Psoas muscle (tissue), 7 donors: ENCODE measurements at regions not wholly inside any gene's neighbourhood (a gene's known extent, or its start where the extent isn't known, plus 50 kb on each side); places are given as distances from the start of the nearest gene placed in this dataset.
"Not testable (repeated sequence)": the region's sequence is repeated elsewhere in the genome, so short reads cannot be mapped to it uniquely, and the experiment has no call there.

Source experiments
- ATAC-seq, 4 donors: fragments of 200-7000 bp; cut with Tn5 transposase; one replicate each; pipeline ENCODE4 v1.9.1; 2020; ENCODE audit warnings: moderate library complexity in 3 of 4, mild to moderate bottlenecking in 2 of 4
- DNase-seq, 2 donors: peaks; one replicate each; pipeline ENCODE4 v3.0.0-alpha.2; 2020
- H3K27ac ChIP-seq: fragments of 200-600 bp; one replicate; pipeline ENCODE4 v1.8.0; 2022
- H3K27me3 ChIP-seq, 3 donors: fragments of 200-600 bp in 1 of 3; one replicate each; pipeline versions ENCODE4 v1.6.1 to v1.8.0; 2013 to 2022; ENCODE audit warnings: low read length in 2 of 3, mild to moderate bottlenecking in 2 of 3, moderate library complexity in 1 of 3; ENCODE audit not compliant: insufficient read depth in 3 of 3
- H3K36me3 ChIP-seq, 2 donors: fragments of 200-600 bp in 1 of 2; one replicate each; pipeline versions ENCODE4 v1.6.1 to v1.8.0; 2013 to 2022; ENCODE audit warnings: low read depth in 1 of 2, mild to moderate bottlenecking in 1 of 2, moderate library complexity in 1 of 2; ENCODE audit not compliant: insufficient read depth in 1 of 2
- H3K4me1 ChIP-seq: fragments of 200-600 bp; one replicate; pipeline ENCODE4 v1.8.0; 2022
- H3K4me3 ChIP-seq: fragments of 200-600 bp; one replicate; pipeline ENCODE4 v1.8.0; 2022; ENCODE audit warnings: mild to moderate bottlenecking
- H3K9me3 ChIP-seq: fragments of 200-600 bp; one replicate; pipeline ENCODE4 v1.8.0; 2022
- WGBS, 3 donors: extraction: QIAGEN DNeasy Blood & Tissue Kit; methylation state at CpG; one replicate each; pipeline versions ENCODE4 v1.1.6 to v1.1.7; 2013; 5-methylcytosine and 5-hydroxymethylcytosine counted together
- intact Hi-C, 2 donors: fragments of 100-400 bp; cut with DNase I; formaldehyde crosslinking; loops; one replicate each; pipeline versions ENCODE4 v1.11.0 to v1.14.2; 2022
- TF ChIP-seq, protein P1 (sequence below): fragments of 200-600 bp; IDR thresholded peaks from one replicate; pipeline ENCODE4 v1.8.0; 2022; ENCODE audit warnings: antibody characterized with exemption
- donor health status: healthy with polysubstance abuse.
- donor health status: DM: no; HTN: no; CAD: no; lungs with moderate emphysema.
- donor health status: Bipolar disorder and iron deficiency.
- donor health status: healthy.
- donor health status: DM: yes; HTN: yes; CAD: no.
- donor health status: DM: no; HTN: no; CAD: no.
- donor health status: DM: yes; HTN: yes; CAD: no.

DNA sequence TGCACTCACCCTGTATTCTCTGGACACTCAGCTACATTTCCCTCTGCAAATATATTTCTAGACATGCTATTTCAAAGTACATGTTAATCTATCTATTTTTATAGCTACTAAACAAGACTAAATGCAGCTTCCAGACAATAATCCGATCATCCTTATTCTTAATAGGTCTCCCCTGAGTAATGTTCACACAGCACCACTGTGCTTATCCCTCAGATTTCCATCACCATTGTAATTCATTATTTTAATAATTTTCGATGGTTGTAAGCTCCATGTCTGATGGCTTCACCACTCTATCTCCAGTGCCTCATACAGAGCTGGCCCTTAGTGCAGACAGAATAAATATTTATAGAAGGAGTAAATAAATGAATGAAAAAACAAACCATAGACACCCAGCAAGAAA lies 117.5 kb downstream of the ANXA2 start:
- no peaks in the 10 kb centered on the region for H3K9me3 ChIP-seq
- DNase-seq: no peak
- peaks cover 2 to 6% (median 4%) of the 10 kb centered on the region in 3 donors for H3K27me3 ChIP-seq
- ATAC-seq: no peak
- TF ChIP-seq, protein P1, sequence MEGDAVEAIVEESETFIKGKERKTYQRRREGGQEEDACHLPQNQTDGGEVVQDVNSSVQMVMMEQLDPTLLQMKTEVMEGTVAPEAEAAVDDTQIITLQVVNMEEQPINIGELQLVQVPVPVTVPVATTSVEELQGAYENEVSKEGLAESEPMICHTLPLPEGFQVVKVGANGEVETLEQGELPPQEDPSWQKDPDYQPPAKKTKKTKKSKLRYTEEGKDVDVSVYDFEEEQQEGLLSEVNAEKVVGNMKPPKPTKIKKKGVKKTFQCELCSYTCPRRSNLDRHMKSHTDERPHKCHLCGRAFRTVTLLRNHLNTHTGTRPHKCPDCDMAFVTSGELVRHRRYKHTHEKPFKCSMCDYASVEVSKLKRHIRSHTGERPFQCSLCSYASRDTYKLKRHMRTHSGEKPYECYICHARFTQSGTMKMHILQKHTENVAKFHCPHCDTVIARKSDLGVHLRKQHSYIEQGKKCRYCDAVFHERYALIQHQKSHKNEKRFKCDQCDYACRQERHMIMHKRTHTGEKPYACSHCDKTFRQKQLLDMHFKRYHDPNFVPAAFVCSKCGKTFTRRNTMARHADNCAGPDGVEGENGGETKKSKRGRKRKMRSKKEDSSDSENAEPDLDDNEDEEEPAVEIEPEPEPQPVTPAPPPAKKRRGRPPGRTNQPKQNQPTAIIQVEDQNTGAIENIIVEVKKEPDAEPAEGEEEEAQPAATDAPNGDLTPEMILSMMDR: no peak
- 71 to 89% (median 75%) methylated on average over 2 of the region's 2 CpGs for WGBS, 3 donors
- no peaks in the 10 kb centered on the region for H3K4me1 ChIP-seq
- intact Hi-C loops: no loop called here
- no peak overlapping the region for H3K27ac ChIP-seq
- no peak overlapping the region for H3K4me3 ChIP-seq
- H3K36me3 ChIP-seq: no peaks in the 10 kb centered on the region

DNA sequence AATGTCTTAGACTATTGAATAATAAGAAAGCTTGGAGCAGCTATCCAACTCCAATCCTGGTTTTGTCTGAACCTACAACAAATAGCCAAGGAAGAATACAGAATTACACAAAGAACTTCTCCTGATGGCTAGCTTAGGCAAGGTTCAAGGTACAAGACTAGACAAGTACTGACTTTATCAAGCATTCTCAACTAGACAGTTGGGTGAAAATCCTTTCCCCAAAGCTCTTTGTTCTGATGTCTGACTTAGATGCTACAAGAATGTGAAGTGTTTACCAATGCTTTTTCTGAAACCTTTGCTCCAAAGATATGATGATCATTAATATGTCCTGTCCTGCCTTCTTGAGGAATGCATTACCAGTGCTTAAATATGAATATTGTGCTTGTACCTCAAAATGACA lies 113.8 kb downstream of the ANXA2 start:
- no peak for DNase-seq
- ATAC-seq: no peak
- no peaks in the 10 kb centered on the region for H3K9me3 ChIP-seq
- H3K27ac ChIP-seq: no peak overlapping the region
- no peak overlapping the region for H3K4me3 ChIP-seq
- TF ChIP-seq, protein P1: no peak
- intact Hi-C loops: no loop called here
- H3K36me3 ChIP-seq: no peaks in the 10 kb centered on the region
- peaks cover 2 to 8% (median 6%) of the 10 kb centered on the region in 3 donors for H3K27me3 ChIP-seq
- H3K4me1 ChIP-seq: no peaks in the 10 kb centered on the region

DNA sequence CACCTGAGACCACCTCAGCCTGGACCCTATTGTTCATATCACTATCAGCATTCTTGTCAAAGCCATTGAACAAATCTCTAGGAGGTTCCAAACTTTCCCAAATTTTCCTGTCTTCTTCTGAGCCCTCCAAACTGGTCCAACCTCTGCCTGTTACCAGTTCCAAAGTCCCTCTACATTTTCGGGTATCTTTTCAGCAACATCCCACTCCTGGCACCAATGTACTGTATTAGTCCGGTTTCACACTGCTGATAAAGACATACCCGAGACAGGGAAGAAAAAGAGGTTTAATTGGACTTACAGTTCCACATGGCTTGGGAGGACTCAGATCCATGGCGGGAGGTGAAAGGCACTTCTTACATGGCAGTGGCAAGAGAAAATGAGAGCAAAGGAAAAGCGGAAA lies 101.9 kb downstream of the ANXA2 start:
- H3K4me1 ChIP-seq, H3K27ac ChIP-seq, H3K27me3 ChIP-seq, intact Hi-C loops, H3K4me3 ChIP-seq, H3K36me3 ChIP-seq, ATAC-seq, H3K9me3 ChIP-seq, DNase-seq: not testable (repeated sequence)
- WGBS, 3 donors: 91 to 94% (median 94%) methylated on average over 5 of the region's 5 CpGs

DNA sequence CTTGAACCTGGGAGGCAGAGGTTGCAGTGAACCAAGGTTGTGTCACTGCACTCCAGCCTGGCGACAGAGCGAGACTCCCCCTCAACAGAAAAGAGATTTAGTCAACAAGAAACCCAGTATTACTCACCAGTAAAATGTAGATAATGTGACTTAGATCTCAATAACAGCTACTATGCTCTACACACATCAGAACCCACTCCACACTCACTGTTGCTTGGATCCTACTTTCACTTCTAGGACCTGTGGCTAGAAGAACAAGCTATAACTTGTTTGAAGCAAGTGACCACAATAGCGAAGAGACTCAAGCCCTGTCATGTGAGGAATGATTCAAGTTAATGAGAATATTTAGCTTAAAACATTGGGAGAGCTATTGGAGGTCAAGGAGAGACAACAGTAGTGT lies 100.7 kb downstream of the ANXA2 start:
- TF ChIP-seq, protein P1: no peak
- H3K4me1 ChIP-seq: no peaks in the 10 kb centered on the region
- H3K27me3 ChIP-seq: peaks cover 0 to 3% (median 2%) of the 10 kb centered on the region in 3 donors
- H3K4me3 ChIP-seq: no peak overlapping the region
- WGBS, 3 donors: 91 to 93% (median 92%) methylated on average over 3 of the region's 3 CpGs
- no peaks in the 10 kb centered on the region for H3K36me3 ChIP-seq
- intact Hi-C loops: no loop called here
- ATAC-seq (no peak), DNase-seq (no peak)
- no peak overlapping the region for H3K27ac ChIP-seq
- H3K9me3 ChIP-seq: no peaks in the 10 kb centered on the region
